Left kidney (tissue), 1 donor: ENCODE measurements at regions not wholly inside any gene's neighbourhood (a gene's known extent, or its start where the extent isn't known, plus 50 kb on each side); places are given as distances from the start of the nearest gene placed in this dataset.

Source experiments
- DNase-seq: peaks from one replicate; pipeline ENCODE4 v3.0.0-alpha.2; 2013

DNA sequence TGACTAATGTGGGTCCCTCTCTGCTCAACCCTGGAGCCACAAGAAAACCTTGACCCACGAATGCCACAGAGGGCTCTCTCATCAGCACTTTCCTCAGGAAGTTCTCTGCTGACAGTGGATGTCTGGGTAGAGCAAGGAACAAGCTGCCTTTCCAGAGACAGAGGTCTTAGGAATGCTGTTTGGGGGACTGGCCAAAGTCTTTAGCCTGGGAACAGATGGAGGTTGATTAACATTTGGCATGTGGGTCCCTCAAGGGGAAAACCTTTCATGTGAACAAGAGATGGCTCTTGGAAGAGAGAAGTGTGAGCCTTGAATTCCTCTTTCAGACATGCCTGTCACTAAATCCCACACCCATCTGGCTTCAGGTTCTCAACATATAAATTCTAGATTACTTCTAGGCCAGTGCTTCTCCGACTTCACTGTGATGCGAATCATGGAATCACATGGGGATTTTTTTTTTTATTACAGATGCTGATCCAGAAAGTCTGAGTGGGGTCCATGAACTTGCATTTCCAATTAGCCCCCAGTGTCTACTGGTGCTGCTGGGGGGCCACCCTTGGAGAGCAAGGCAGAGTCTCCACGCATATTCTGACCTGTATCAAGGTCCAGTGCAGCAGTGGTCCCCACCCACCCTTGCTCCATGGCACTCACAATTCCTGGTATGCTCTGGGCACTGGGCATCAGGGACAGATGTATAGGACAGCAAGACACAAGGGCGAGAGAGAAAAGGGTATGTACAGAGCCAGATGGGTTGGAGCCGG is 360.4 kb downstream of the CXCL12 start:
- DNase-seq: no peak

DNA sequence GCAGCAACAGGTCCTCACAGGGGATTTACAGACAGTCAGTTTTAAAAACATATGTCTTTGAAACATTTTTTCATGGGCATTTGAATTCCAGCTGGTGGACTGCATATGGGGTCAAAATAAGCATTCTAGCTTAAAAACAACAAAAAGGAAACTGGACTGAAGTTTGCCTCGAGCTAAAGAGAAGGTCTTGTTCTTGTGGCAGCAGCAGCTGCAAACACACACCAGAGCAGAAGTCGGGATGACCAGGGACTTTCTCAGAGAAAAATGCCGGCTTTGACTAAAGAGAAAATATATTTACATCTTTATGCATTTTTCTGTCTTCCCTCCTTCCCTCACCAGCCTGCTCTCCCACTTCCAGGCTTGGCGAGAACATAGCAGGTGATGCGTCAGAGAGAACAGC is 361.4 kb downstream of the CXCL12 start:
- no peak for DNase-seq

DNA sequence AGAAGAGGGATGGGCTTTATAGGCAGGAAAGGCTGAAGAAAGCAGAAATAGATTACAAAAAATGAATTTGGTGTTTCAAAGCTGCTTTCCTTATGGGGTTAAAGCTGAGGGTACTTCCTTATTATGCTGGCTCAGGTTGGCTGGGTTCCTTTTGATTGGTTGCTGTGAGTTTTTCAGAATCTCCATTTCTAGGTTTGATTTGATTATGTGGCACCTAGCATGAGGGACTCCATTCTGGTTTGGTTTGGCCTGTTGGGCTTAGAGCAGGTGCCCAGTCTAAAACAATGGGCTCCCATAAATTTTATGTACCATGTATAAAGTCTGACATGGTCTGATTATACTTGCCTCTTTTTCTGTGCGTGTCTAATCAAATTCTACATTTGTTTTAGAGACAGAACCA is 362.7 kb downstream of the CXCL12 start:
- no peak for DNase-seq

DNA sequence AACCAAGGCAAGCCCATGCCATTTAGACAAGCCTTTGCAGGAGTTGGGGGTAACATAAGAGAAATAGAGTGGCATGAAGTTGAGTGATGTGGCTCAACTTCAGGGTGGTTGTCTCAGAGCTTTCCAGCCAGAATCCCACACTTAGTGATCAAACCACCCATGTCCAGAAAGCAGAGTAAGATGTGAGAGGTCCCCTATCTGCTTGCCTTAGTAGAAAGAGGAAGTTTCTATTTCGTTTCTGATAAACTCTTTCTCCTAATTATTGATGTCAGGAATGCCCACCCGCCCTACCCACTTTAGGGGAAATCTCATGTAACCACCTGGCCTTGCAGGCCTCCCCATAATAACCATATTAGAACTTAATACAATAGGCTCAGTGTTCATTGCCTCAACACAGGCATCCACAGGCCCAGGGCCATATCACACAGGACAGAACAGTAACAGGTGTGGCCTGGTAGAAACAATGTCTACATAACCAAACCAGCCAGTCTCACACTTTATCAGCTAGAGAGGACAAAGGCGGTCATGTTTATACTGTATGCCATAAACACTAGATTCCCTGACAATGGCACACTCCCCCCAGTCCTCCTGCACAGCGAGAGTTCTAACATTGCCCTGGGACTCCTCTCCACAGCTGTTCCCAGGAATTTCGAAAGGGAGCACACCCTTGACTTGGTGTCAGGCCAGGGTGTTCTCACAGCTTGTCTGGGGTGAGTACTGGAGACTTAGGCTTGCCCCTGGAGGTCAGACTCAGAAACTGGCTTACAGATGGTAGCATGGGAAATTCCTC is 364.4 kb downstream of the CXCL12 start:
- DNase-seq: no peak

GRCh38 chr10:44017483-44018145 is 367.3 kb downstream of the CXCL12 start:
- no peak for DNase-seq

DNA sequence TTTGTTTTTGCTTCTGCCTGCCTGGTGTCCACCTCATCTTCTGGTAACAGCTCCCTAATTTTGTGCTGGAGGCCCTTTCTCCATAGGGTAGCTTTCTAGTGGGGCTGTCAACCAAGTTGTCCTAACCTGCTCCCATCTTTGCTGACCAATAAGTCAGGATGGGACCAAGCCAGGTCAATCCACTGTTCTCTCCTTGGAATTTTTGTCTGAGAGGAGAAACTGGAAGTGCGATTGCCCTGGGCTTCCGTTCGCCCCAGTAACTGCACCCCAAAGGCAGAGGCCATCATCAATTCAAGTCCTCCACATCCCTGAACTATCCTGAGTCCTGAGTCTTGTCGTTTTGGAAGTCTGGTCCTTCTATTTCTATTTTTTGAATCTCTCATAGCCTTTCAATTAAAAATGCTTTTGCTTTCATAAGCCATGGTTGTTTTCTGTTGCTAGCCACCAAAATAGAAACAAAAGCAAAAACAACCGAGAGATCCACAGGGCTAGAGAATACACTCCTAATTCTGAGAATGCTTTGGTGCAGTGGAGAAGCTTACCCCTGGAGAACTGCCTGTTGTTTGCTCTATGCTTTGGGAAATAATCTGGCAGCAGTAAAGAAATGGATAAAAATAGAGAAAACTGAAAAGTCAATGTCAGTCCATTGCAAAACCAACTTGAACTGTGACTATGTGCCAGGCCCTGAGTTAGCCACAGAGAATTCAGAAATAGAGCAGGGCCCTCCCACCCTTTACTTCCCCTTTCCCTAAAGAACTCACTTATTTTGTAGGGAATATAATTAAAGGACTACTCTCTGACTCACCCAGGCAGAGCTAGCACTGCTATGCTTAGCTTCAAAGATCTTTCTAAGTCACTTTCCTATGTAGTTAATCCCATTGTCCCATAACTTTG is 368.1 kb downstream of the CXCL12 start:
- DNase-seq: no peak

GRCh38 chr10:44015702-44016500 is 367.2 kb upstream of the ZNF32 start:
- DNase-seq: no peak

- DNase-seq: no peak
These were observed 366.1 kb upstream of the ZNF32 start for GRCh38 chr10:44014644-44015250.

GRCh38 chr10:44013981-44014380 is 365.3 kb upstream of the ZNF32 start:
- DNase-seq: no peak

DNA sequence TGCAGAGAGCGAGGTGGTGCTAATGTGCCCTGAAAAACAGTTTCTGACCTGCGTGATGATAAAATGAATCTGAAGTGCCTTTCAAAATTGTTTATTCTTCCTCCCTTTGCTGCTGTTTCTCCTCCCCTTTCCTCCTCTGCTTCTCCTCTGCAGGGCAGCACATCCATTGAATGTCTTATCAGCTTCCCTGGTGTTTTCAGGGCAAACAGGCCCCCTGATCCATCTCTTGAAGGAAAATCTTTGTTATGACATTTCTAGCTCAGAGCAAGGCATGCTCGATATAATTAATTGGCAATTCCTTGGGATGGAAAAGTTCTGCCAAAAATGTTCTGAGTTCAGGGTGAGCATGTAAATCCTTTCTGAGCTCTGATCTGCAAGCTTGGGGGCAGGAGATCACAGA is 364.2 kb upstream of the ZNF32 start:
- no peak for DNase-seq

GRCh38 chr10:44011603-44011981 is 362.9 kb upstream of the ZNF32 start:
- DNase-seq: no peak

DNA sequence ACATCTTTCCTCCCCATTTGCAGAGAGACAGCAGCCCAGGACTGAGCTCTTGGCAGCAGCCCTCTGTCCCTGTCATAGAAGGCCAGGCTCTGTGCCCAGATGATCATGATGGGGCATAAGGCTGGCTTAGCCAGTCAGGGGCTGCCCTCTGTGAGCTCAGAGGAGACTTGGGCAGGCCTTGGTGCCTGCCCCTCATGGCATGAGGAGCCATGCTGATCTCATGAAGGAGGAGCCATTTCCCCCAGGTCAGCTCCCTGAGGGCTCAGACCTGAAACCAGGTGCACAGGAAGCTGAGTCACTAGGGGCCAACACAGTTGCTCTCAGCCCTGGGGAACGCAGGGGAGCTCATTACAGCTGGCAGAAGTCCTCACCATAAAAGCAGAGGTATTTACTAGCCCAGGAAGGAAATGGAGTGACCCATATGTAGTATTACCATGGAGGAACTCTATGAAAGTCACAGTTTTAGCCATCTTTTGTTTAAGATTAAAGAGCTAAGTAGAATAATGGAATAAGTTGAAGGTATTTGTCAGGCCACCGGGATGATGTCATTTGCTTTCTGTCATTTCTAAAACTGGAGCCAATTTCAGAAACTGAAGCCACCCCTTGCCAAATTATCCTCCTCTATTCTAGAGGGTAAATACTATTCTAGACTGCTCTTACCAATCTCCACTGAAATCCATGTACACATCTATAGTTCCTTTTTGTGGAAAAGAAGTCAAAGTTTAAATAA is 362.4 kb upstream of the ZNF32 start:
- DNase-seq: no peak

DNA sequence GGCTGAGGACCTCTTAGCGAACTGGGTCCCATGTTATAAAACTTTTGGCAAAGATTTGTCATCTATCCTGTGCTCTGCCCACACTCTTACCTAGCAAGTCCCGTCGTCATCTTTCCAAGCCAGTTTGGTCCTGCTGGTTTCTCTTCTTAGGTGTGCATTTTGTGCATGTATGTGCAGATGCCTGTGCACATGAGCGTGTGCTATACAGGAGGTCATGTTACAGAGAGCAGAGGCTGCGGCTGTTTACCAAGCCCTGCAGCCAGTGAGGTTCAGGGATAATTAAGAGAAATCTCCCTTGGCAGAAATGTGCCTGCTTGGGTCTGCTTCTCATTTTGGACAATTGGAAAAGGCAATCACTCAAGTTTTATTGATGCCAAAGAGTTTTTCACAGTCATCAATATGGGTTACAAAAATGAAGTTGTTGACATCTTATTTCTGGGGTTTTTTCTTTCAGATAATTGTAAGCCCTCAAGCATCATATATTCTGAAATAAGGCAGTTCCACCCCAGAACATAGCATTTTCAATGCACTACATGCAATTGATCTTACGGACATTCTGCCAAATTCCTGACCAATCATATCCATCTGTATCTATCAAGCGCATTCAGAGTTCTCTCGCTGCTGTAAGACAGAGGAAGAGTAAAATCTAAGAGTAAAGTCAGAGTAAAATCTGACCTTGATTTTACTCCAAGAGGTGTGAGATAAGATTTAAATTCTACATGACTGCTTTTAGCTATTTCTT is 361.4 kb upstream of the ZNF32 start:
- no peak for DNase-seq

DNA sequence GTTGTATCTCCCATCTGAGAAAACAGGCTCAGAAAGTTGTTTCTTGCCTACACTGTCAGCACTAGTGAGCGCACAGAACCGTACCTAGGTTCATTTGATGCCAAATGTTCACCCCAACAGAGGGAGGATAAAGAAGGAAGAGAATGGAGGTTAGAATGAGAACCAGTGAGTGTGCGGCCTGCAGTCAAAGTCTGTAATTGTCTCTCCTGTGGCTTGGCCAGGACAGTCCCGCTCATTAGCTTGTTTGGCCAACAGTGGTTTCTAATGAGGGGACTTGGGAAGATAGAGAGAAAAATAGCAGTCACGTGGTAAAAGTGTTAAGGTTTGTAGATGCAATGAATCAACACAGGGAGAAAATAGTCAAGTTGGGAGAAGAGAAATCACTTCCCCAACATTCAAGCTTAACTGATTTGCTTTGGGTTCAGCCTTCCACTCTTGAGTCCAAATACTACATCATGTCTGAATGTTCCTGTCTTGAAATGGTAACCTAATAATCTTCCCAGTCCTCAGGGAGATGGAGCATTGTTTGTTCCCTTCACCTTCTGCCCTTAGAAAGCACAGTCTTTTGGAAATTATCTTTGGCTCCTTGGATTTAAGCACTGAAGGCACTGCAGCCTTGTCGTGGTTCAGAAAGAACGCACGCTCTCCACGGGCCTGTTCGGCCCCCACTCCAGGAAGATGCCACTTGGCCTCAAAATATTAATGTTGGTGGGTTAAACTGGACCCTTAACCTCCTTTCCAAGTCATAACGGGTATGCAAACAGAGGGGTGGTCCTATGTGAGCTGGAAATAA is 360.4 kb upstream of the ZNF32 start:
- DNase-seq: no peak

DNA sequence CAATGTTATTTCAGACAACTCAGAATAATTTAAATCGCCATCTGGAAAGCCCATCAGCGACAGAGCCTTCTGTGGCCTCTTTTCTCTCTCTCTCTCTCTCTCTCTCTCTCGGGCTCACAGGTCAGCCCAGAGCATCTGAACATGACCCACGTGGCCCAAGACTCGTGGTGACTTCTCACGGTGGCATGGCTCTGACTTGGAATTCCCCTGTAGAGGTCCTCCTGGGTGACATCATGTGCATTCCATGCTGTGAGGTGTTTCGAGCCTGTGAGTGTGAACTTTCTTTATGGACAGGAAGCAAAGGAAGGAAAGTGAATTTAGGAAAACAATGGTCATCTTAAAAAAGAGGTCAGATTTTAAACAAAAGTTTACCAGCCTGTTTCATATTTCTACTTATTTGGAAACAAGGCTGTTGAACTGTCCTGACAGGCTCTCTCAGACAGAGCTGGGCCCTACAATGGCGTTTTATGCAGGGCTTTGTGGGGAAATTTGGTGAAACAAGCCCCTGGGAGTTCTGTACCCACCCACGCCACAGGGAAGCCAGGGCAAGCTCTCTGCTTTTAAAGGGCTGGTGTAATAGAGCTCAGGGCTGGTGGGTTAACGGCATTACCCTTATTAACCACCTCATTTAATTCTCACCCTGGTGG is 359.7 kb upstream of the ZNF32 start:
- DNase-seq: no peak

- DNase-seq: no peak
These were observed 358.1 kb upstream of the ZNF32 start for GRCh38 chr10:44006771-44007170.

DNA sequence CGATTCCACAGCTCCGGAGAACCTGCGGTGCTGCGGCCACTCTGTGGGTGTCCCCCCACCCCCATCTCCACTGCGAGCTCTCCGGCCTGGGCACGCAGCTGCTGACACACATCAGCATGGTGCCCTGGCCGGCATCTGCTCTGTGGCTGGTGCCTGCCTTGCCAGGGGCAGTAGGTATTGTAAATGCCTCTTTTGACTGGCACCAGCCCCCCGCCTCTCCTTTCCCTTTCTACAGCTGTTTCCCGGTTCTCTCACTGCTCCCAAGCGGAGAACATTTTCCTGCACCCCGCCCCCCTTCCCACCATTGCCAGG is 357.1 kb upstream of the ZNF32 start:
- no peak for DNase-seq
